ENCODE measurements at regions not wholly inside any gene's neighbourhood (a gene's known extent, or its start where the extent isn't known, plus 50 kb on each side); places are given as distances from the start of the nearest gene placed in this dataset.

GRCh38 chr19:30178721-30179402 lies 193.3 kb upstream of the ZNF536 start:
- intact Hi-C loops (cut with micrococcal nuclease): no loop called here
- H3K4me1 Mint-ChIP-seq: no peaks in the 10 kb centered on the region
- no peak overlapping the region for H3K4me3 Mint-ChIP-seq
- no peak overlapping the region for H3K27ac Mint-ChIP-seq
- CTCF ChIA-PET: no interaction called here
- POLR2A ChIA-PET: no interaction called here
- H3K9me3 Mint-ChIP-seq: peaks cover 21% of the 10 kb centered on the region
- TF ChIP-seq, protein P1, sequence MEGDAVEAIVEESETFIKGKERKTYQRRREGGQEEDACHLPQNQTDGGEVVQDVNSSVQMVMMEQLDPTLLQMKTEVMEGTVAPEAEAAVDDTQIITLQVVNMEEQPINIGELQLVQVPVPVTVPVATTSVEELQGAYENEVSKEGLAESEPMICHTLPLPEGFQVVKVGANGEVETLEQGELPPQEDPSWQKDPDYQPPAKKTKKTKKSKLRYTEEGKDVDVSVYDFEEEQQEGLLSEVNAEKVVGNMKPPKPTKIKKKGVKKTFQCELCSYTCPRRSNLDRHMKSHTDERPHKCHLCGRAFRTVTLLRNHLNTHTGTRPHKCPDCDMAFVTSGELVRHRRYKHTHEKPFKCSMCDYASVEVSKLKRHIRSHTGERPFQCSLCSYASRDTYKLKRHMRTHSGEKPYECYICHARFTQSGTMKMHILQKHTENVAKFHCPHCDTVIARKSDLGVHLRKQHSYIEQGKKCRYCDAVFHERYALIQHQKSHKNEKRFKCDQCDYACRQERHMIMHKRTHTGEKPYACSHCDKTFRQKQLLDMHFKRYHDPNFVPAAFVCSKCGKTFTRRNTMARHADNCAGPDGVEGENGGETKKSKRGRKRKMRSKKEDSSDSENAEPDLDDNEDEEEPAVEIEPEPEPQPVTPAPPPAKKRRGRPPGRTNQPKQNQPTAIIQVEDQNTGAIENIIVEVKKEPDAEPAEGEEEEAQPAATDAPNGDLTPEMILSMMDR (IDR thresholded peaks at IDR 0.05): no peak
- H3K27me3 Mint-ChIP-seq: no peaks in the 10 kb centered on the region
- no peak for DNase-seq
- ATAC-seq (ENCODE audit: low read depth): no peak
- H3K36me3 Mint-ChIP-seq (ENCODE audit: low read depth): no peaks in the 10 kb centered on the region

- POLR2A ChIA-PET: no interaction called here
- H3K9me3 Mint-ChIP-seq: peaks cover 26% of the 10 kb centered on the region
- intact Hi-C loops (cut with micrococcal nuclease): no loop called here
- DNase-seq (no peak), ATAC-seq (ENCODE audit: low read depth) (no peak)
- no peaks in the 10 kb centered on the region for H3K36me3 Mint-ChIP-seq (ENCODE audit: low read depth)
- TF ChIP-seq, protein P1 (IDR thresholded peaks at IDR 0.05): no peak
- no peak overlapping the region for H3K27ac Mint-ChIP-seq
- no peaks in the 10 kb centered on the region for H3K4me1 Mint-ChIP-seq
- CTCF ChIA-PET: no interaction called here
- H3K4me3 Mint-ChIP-seq: no peak overlapping the region
- H3K27me3 Mint-ChIP-seq: no peaks in the 10 kb centered on the region
These were observed 191.5 kb upstream of the ZNF536 start for GRCh38 chr19:30180691-30181090.

GRCh38 chr19:30183807-30184490 lies 188.2 kb upstream of the ZNF536 start:
- H3K27ac Mint-ChIP-seq: no peak overlapping the region
- H3K4me1 Mint-ChIP-seq: no peaks in the 10 kb centered on the region
- intact Hi-C loops (cut with micrococcal nuclease): no loop called here
- ATAC-seq (ENCODE audit: low read depth) (no peak), DNase-seq (no peak)
- TF ChIP-seq, protein P1 (IDR thresholded peaks at IDR 0.05): no peak
- CTCF ChIA-PET: no interaction called here
- POLR2A ChIA-PET: no interaction called here
- no peak overlapping the region for H3K4me3 Mint-ChIP-seq
- peaks cover 26% of the 10 kb centered on the region for H3K9me3 Mint-ChIP-seq
- H3K36me3 Mint-ChIP-seq (ENCODE audit: low read depth): no peaks in the 10 kb centered on the region
- H3K27me3 Mint-ChIP-seq: no peaks in the 10 kb centered on the region

DNA sequence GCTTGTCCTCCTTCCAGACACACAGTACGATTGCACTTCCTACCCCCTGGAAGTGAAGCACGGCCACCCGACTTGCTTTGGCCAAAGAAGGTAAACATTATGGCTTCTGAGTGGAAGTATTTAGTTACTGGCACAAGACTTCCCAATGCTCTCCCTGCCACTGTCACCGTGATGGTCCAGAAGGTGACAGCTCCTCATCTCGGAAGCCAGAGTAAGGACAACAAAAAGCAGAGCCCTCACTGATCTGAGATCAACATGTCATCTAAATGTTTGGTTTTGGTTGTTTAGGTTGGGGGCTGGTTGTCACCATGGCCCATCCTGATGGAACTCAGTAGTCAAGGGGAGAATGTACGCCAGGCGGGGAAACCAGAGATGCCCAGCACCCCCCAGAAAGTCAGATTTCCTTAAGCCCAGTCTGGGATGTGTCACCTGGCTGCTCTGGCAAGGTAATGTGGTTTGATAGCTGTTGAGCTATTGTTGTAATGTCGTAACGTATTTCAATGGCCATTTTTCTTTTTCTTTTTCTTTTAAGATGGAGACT lies 170.1 kb upstream of the ZNF536 start:
- Mint-ChIP-seq H3K36me3 (ENCODE audit: low read depth) (no peaks in the 10 kb centered on the region), H3K27ac (no peak overlapping the region), H3K27me3 (no peaks in the 10 kb centered on the region), H3K4me3 (no peak overlapping the region), H3K9me3 (peaks cover 10% of the 10 kb centered on the region), H3K4me1 (no peaks in the 10 kb centered on the region)
- DNase-seq (no peak), ATAC-seq (ENCODE audit: low read depth) (no peak)
- POLR2A ChIA-PET: no interaction called here
- intact Hi-C loops (cut with micrococcal nuclease): no loop called here
- TF ChIP-seq, protein P1 (IDR thresholded peaks at IDR 0.05): no peak
- CTCF ChIA-PET: no interaction called here

GRCh38 chr19:30204721-30205120 lies 167.5 kb upstream of the ZNF536 start:
- no peak overlapping the region for H3K27ac Mint-ChIP-seq
- POLR2A ChIA-PET: no interaction called here
- ATAC-seq (ENCODE audit: low read depth) (no peak), DNase-seq (no peak)
- intact Hi-C loops (cut with micrococcal nuclease): no loop called here
- TF ChIP-seq, protein P1 (IDR thresholded peaks at IDR 0.05): no peak
- no peaks in the 10 kb centered on the region for H3K4me1 Mint-ChIP-seq
- H3K9me3 Mint-ChIP-seq: no peaks in the 10 kb centered on the region
- H3K4me3 Mint-ChIP-seq: no peak overlapping the region
- H3K27me3 Mint-ChIP-seq: no peaks in the 10 kb centered on the region
- no peaks in the 10 kb centered on the region for H3K36me3 Mint-ChIP-seq (ENCODE audit: low read depth)
- CTCF ChIA-PET: no interaction called here
